SK-N-SH (cell line): ENCODE measurements at regions not wholly inside any gene's neighbourhood (a gene's known extent, or its start where the extent isn't known, plus 50 kb on each side); places are given as distances from the start of the nearest gene placed in this dataset.

Experiments used
- CTCF ChIA-PET: fragments of 300-600, 350-600 bp; formaldehyde crosslinking; extraction: SDS; loops from one replicate; lab custom pipeline; 2021; lab: Yijun Ruan, JAX
- POLR2A ChIA-PET: fragments of 350-600 bp; sonication (Branson Sonifier 250); formaldehyde crosslinking; extraction: SDS; loops from one replicate; lab custom pipeline; 2020; ENCODE audit warnings: antibody characterized with exemption, inconsistent platforms; lab: Yijun Ruan, JAX
- DNase-seq: peaks from one replicate; pipeline ENCODE4 v3.0.0; 2012
- H2AFZ ChIP-seq: fragments of 200-600 bp; sonication (generic); 2 replicates; pipeline ENCODE4 v1.8.1; 2016; ENCODE audit warnings: antibody characterized with exemption, mild to moderate bottlenecking, low read depth
- H3F3A ChIP-seq: fragments of 200-600 bp; sonication (generic); replicated peaks from 2 replicates; pipeline ENCODE3; 2016; ENCODE audit warnings: antibody characterized with exemption, mild to moderate bottlenecking; ENCODE audit not compliant: insufficient read depth
- H3K27ac ChIP-seq, 2 experiments: fragments of 200-500 bp in 1 of 2; fragments of 200-600 bp in 1 of 2; sonication (Bioruptor generic) in 1 of 2; sonication (generic), shearing (Covaris generic) in 1 of 2; 2 replicates each; pipeline versions ENCODE4 v1.5.1 to v1.6.1; 2014 to 2016; ENCODE audit warnings: low read depth in 2 of 2, inconsistent platforms in 1 of 2, low read length in 1 of 2, mild to moderate bottlenecking in 1 of 2, mixed read lengths in 1 of 2
- H3K27me3 ChIP-seq: fragments of 200-600 bp; sonication (generic), shearing (Covaris generic); 2 replicates; pipeline ENCODE4 v1.6.1; 2016; ENCODE audit warnings: mixed run types; ENCODE audit not compliant: insufficient read depth
- H3K36me3 ChIP-seq, 2 experiments: fragments of 200-500 bp in 1 of 2; fragments of 200-600 bp in 1 of 2; sonication (Bioruptor generic) in 1 of 2; sonication (generic) in 1 of 2; replicated peaks in 1 of 2; 2 replicates each; pipeline versions ENCODE3 to v1.5.1; 2014 to 2016; ENCODE audit warnings: low read length in 1 of 2, mild to moderate bottlenecking in 1 of 2; ENCODE audit not compliant: insufficient read depth in 2 of 2, control insufficient read depth in 1 of 2
- H3K4me1 ChIP-seq, 2 experiments: fragments of 200-500 bp in 1 of 2; fragments of 200-600 bp in 1 of 2; sonication (Bioruptor generic) in 1 of 2; sonication (generic), shearing (Covaris generic) in 1 of 2; 2 replicates each; pipeline versions ENCODE4 v1.5.1 to v1.6.1; 2014 to 2016; ENCODE audit warnings: low read depth in 1 of 2, low read length in 1 of 2, mixed run types in 1 of 2; ENCODE audit not compliant: insufficient read depth in 2 of 2, control insufficient read depth in 1 of 2
- H3K4me2 ChIP-seq: fragments of 200-600 bp; sonication (generic), shearing (Covaris generic); 2 replicates; pipeline ENCODE4 v1.6.1; 2017; ENCODE audit warnings: mixed run types
- H3K4me3 ChIP-seq, 2 experiments: fragments of 200-500 bp in 1 of 2; fragments of 200-600 bp in 1 of 2; sonication (Bioruptor generic) in 1 of 2; sonication (generic), shearing (Covaris generic) in 1 of 2; 2 replicates each; pipeline versions ENCODE4 v1.5.1 to v1.8.1; 2014 to 2016; ENCODE audit warnings: low read depth in 2 of 2, inconsistent platforms in 1 of 2, low read length in 1 of 2, mild to moderate bottlenecking in 1 of 2, mixed read lengths in 1 of 2, moderate library complexity in 1 of 2
- H3K79me2 ChIP-seq: fragments of 200-600 bp; sonication (generic); 2 replicates; pipeline ENCODE4 v1.8.1; 2017; ENCODE audit warnings: mild to moderate bottlenecking; ENCODE audit not compliant: insufficient read depth
- H3K9ac ChIP-seq: fragments of 200-600 bp; sonication (generic); 2 replicates; pipeline ENCODE4 v1.6.1; 2017; ENCODE audit warnings: mixed run types
- H3K9me2 ChIP-seq: fragments of 200-600 bp; sonication (generic); 2 replicates; pipeline ENCODE4 v1.6.1; 2017; ENCODE audit warnings: mixed run types
- H3K9me3 ChIP-seq: fragments of 200-600 bp; sonication (generic); 2 replicates; pipeline ENCODE4 v1.6.1; 2017; ENCODE audit warnings: mixed run types, mild to moderate bottlenecking, moderate library complexity
- H4K20me1 ChIP-seq: fragments of 200-600 bp; sonication (generic); 2 replicates; pipeline ENCODE4 v1.6.1; 2017; ENCODE audit warnings: mild to moderate bottlenecking, mixed run types; ENCODE audit not compliant: insufficient read depth
- CTCF ChIP-seq: fragments of 200-600 bp; sonication (generic); IDR thresholded peaks from 2 replicates; pipeline ENCODE4 v1.6.1; 2017; ENCODE audit warnings: antibody characterized with exemption, mild to moderate bottlenecking, moderate library complexity
- ELF1 ChIP-seq: IDR thresholded peaks from 2 replicates; pipeline ENCODE4 v1.4.0; 2012
- FOSL2 ChIP-seq: IDR thresholded peaks from 2 replicates; pipeline ENCODE4 v1.4.0; 2012; ENCODE audit warnings: low read depth, mild to moderate bottlenecking, moderate library complexity, borderline replicate concordance
- FOXM1 ChIP-seq: IDR thresholded peaks from 2 replicates; pipeline ENCODE4 v1.4.0; 2012; ENCODE audit warnings: low read depth, mild to moderate bottlenecking
- IRF3 ChIP-seq: fragments of 150-350 bp; IDR thresholded peaks from 2 replicates; pipeline ENCODE4 v1.6.1; 2016; ENCODE audit warnings: mild to moderate bottlenecking, low read depth, low read length
- POLR2AphosphoS5 ChIP-seq: IDR thresholded peaks from 2 replicates; pipeline ENCODE4 v1.6.1; 2012; ENCODE audit warnings: low read depth, low read length
- REST ChIP-seq: IDR thresholded peaks from 2 replicates; pipeline ENCODE4 v1.6.1; 2012; ENCODE audit warnings: mild to moderate bottlenecking, low read depth, low read length, moderate library complexity
- RFX5 ChIP-seq: IDR thresholded peaks from 2 replicates; pipeline ENCODE4 v1.6.1; 2012; ENCODE audit warnings: mild to moderate bottlenecking, improper control_type of control experiment, low read length
- SIN3A ChIP-seq: IDR thresholded peaks from 2 replicates; pipeline ENCODE4 v1.6.1; 2012; ENCODE audit warnings: low read depth, mild to moderate bottlenecking, low read length, moderate library complexity, borderline replicate concordance
- TAF1 ChIP-seq: IDR thresholded peaks from 2 replicates; pipeline ENCODE4 v1.6.1; 2012; ENCODE audit warnings: low read depth, mild to moderate bottlenecking, low read length, moderate library complexity, borderline replicate concordance
- WGBS: methylation state at CpG from one replicate; pipeline ENCODE4 v1.1.6; 2017; ENCODE audit warnings: low lambda C conversion rate; 5-methylcytosine and 5-hydroxymethylcytosine counted together
- TF ChIP-seq, protein P1 (sequence below): IDR thresholded peaks from 2 replicates; pipeline ENCODE4 v1.4.0; 2012; ENCODE audit warnings: low read depth, borderline replicate concordance

- Histone ChIP-seq H4K20me1 (no peaks in the 10 kb centered on the region), H3F3A (no peaks in the 10 kb centered on the region), H3K9ac (no peak overlapping the region), H3K9me2 (no peaks in the 10 kb centered on the region), H3K36me3 (no peaks in the 10 kb centered on the region), H3K27ac (no peak overlapping the region), H2AFZ (no peak overlapping the region), H3K27me3 (peaks cover 12% of the 10 kb centered on the region; the same call in 1 of the 2 replicates), H3K79me2 (no peaks in the 10 kb centered on the region), H3K9me3 (no peaks in the 10 kb centered on the region), H3K4me1 (peaks cover 0 to 5% of the 10 kb centered on the region in 2 experiments; a peak in 1 of 4 replicates), H3K4me2 (no peak overlapping the region), H3K4me3 (no peak overlapping the region)
- DNase-seq: no peak
- POLR2A ChIA-PET: no interaction called here
- WGBS: 32% methylated on average over 9 of the region's 9 CpGs
- CTCF ChIA-PET: no interaction called here
- TF ChIP-seq REST (no peak), IRF3 (no peak), RFX5 (no peak), FOSL2 (no peak), TAF1 (no peak), SIN3A (no peak), ELF1 (no peak), FOXM1 (no peak), CTCF (no peak), POLR2AphosphoS5 (no peak)
- TF ChIP-seq, protein P1, sequence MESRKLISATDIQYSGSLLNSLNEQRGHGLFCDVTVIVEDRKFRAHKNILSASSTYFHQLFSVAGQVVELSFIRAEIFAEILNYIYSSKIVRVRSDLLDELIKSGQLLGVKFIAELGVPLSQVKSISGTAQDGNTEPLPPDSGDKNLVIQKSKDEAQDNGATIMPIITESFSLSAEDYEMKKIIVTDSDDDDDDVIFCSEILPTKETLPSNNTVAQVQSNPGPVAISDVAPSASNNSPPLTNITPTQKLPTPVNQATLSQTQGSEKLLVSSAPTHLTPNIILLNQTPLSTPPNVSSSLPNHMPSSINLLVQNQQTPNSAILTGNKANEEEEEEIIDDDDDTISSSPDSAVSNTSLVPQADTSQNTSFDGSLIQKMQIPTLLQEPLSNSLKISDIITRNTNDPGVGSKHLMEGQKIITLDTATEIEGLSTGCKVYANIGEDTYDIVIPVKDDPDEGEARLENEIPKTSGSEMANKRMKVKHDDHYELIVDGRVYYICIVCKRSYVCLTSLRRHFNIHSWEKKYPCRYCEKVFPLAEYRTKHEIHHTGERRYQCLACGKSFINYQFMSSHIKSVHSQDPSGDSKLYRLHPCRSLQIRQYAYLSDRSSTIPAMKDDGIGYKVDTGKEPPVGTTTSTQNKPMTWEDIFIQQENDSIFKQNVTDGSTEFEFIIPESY: no peak
These were observed 146.9 kb downstream of the PTPN20 start for GRCh38 chr10:47058032-47058702.
